CD4-positive, alpha-beta T cell treated with Interleukin-15 for 1 hour (primary cell): ENCODE measurements at regions not wholly inside any gene's neighbourhood (a gene's known extent, or its start where the extent isn't known, plus 50 kb on each side); places are given as distances from the start of the nearest gene placed in this dataset.
"Not testable (repeated sequence)": the region's sequence is repeated elsewhere in the genome, so short reads cannot be mapped to it uniquely, and the experiment has no call there.

Experiments used
- DNase-seq: peaks from one replicate; pipeline ENCODE4 v3.0.0-alpha.2; 2020

- no peak for DNase-seq
Measured at GRCh38 chr2:215740071-215740470, 273.3 kb downstream of the MREG start.

DNA sequence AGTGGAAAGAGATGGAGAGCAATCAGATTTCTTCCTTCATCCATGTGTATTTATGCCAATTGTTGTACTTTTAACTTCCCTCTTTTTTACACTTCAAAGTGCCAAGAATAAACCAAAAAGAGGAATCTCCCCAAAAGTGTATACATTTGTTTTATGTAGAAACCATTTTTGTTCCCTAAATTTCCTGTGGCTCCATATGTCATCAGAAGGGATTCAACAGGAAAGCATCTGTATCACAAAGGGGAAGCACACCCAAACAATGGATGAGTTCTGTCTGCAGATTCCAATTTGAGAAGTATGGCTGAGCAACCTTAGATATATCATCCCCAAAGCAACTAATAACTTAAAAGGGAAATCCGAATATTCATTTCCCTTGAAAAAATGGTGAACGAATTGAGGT is 275.0 kb downstream of the MREG start:
- DNase-seq = no peak

- DNase-seq = no peak
Measured at GRCh38 chr2:215737477-215737876, 275.9 kb downstream of the MREG start.

- no peak for DNase-seq
Measured at GRCh38 chr2:215736653-215737290, 276.6 kb downstream of the MREG start.

DNA sequence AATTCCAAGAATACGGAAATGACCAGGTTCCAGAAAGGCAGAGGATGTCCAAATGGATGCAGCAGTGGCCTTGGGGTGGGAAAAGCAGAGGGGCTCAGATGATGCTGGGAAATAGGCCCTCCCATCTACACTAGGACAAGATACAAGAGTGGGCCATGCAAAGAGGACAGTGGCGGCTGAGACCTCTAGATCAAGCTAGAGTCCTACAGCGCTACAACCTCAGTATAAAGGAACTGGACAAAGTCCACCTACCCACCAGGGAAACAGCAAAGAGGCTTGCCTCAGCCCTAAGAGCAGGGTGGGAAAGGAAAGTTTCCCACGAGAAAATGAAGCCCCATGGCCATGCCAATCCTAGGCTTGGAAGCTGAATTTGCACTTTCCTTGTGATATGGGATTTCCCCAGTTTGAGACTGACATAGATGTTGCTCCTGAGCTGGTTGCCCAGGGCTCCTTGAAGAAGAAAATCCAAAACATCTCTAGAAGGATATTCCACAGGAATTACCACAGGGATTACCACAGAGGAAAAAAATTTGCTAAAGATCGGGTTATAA is 282.2 kb downstream of the MREG start:
- DNase-seq = no peak

DNA sequence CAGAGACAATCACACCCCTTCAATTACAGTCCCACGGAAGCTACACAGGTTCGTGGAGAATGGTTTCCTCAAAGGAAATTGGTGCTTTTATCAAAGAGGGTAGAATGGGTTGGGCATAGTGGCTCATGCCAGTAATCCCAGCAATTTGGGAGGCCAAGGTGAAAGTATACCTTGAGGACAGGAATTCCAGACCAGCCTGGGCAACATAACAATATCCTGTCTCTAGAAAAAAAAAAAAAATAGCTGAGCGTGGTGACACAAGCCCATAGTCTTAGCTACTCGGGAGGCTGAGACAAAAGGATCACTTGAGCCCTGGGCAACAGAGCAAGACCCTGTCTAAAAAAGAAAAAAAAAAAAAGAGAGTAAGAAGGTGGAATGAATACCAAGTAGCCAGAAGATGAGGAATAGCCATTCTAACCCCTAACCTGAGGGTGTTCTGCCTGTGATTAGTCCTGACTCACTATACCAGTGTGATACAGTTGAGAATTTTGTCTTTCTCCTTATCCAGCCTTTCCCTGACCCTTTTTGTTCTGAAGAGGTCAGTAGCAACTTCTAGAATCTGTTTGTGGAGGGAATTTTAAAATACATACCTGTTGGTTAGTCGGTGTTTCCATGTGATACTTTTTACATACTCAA is 283.2 kb downstream of the MREG start:
- DNase-seq = no peak

DNA sequence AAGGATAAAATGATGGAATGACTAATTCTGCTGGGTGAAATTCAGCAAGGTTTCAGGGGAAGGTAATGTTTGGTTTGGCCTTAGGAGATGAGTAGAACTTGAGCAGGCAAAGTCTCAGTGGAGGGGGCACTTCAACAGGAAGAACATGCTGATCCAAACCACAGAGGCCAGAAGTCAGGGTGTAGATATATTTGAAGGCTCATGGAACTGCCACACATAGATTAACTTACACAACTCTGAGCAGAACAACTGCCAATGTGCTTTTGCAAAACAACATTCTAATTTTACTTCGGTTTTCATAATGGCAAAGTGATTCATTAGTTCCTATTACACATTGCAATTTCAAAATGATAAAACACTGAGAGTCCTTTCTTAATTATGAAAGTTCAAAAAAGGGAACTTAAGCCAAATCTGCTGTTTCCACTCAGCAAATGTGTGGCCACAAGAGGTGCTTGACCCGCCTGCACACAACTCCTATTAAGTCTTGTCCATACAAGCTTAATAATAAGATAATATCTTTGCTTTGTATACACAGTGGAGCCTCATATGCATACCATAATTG is 284.8 kb downstream of the MREG start:
- peak; percentile 49 for DNase-seq

DNA sequence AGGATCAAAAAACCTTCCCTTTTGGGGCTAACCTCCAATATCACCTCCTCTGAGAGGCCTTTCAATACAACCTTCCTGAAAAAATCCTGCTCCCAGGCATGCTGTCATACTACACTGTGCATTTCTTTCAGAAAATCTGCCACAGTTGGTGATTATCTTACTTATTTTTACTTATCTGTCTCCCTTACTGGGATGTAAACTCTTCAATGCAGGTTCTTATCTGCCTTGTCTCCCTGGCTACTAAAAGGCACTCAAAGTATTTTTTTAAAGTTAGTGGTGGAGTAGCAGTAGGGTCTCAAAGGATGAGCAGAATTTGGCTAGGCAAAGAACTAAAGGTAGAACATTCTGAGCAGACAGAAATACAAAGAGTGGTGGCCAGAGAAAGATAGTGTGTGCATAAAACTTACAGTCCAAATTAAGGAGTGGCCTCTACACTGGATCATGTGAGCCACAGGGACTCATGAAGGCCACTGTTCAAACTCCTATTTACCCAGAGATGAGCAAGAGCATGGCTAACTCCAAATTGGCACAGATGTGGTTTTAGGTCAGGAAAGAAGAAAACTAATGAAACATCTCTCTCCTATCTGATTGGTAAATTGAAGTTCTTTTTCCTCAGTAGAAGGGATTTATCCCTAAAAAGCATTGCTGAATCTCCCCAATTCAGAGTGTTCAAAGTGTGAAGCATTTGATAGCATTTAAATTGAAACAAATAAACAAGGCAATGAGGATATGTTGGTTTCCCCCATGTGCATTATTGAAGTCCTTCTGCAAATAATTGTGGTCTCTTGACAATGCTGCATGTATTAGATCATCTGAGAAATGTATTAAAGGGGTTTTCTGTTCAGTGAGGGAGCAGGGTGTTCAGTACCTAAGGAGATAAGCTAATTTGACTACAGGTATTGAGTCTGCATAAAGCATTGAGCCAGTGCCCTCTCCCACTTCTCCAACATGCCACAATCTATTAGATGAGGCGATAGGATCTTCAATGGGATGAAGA is 285.5 kb downstream of the MREG start:
- no peak for DNase-seq

DNA sequence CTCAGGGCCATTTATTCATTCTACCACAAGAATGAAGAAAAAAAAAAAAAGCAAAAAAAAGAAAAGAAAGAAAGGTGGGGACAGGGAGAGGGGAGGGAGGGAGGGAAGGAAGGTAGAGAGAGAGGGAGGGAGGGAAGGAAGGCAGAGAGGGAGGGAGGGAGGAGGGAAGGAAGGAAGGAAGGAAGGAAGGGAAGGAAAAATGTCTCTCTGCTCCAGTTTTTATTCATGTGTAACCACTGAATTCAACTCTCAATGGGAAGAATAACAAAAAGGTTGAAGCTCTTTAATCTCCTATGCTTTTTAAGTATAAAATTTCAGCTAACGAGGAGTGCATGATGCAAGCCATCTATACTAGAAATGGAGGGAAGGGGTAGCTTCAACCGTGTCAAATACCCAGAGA is 287.3 kb downstream of the MREG start:
- no peak for DNase-seq

DNA sequence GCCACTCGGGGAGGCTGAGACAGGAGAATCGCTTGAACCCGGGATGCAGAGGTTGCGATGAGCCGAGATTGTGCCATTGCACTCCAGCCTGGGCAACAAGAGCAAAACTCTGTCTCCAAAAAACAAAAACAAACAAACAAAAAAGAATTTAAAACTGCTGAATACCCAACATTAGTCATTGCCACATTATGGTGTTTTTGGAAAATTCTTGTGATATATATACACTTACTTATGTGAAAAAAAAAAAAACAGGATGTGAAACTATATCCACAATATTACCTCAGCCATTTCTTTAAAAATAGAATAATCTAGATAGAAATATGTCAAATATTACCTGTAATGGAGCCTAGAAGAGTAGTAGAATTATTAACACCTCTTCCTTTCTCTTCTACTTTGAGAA is 288.3 kb upstream of the FN1 start:
- no peak for DNase-seq

DNA sequence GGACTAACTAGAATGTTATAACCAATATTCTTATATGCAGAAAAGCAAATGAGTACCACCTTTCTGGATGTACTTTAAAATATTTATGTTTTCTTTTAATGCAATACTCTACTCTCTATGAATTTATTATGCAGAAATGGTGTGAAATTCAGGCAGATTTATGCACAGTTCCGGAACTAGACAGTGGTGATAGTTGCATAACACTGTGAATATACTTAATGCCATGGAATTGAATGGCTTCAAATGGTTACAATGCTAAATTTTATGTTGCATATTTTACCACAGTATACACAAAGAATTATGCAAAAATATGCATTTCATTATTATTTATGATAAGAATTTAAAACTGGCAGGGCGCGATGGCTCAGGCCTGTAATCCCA is 287.8 kb upstream of the FN1 start:
- no peak for DNase-seq

DNA sequence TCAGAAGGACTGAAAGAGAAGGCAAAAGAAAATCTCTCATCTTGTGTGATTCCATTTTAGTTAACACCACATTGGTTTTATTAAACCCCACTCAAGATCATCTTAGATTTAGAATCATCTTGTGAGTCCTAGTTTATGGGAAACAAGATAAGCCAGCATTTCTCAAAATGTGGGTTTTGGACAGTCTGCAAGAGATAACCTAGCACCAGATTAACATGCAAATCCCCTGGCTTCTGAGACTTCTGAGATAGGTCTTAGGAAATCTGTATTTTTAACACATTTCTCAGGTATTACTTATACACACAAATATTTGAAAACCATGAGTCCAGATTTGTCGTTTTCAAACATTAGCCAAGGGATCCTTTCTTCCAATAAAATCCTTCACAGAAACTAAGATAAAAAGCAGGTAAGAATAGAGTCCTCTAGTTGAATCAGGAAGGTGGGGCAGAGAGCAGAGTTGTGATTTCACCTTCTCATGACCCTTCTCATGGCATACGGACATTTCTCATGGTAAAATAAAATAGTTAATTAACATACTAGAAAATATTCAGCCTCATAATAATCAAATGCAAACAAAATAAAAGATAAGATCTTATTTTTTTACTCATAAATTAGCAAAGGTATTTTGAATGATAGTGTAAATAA is 287.2 kb upstream of the FN1 start:
- DNase-seq = no peak

DNA sequence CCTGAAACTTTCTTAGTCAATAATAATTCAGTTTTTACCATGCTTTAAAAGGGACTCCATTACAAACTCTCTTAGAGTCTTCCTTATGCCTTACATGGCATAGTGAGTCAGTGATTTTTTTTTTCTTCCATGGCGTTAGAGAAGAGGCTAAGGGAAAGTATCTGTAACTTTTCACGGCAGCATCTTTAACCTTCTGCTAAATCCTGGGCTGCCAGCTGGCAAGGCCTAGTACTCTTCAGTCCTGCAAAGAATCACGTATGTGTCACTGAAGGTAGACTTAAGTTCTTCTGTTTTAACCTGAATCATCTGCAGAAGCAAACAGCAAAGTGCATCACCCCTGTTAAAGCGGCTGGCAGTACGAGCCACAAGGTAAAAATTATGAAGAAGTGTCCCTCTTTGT is 286.3 kb upstream of the FN1 start:
- no peak for DNase-seq

DNA sequence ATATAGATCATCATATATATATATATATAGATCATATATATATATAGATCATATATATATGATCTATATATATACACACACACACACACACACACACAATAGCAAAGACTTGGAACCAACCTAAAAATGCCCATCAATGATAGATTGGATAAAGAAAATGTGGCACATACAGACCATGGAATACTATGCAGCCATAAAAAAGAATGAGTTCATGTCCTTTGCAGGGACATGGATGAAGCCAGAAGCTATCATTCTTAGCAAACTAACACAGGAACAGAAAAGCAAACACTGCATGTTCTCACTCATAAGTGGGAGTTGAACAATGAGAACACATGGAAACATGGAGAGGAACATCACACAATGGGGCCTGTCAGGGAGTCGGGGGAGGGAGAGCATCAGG is 285.6 kb upstream of the FN1 start:
- not testable (repeated sequence) for DNase-seq

GRCh38 chr2:215718890-215719289 is 283.0 kb upstream of the FN1 start:
- DNase-seq = no peak

DNA sequence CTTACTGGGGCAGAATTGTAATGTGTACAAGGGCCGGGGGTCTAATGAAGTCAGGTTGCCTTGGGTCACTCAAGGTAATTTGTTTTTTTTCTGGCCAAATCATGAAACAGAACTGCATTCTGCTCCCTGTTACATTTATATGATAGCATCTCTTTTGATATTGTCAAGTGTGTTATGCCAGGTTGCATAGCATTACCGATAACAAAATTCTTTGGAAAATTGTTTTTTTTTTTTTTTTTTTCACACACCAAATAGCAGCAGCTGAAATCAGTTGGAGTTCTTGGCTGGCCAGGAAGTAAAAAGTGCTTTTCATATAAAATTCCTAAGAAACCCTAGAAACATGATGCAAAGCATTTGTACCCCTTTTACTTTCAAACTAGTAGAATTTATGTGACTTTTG is 282.6 kb upstream of the FN1 start:
- DNase-seq = no peak

DNA sequence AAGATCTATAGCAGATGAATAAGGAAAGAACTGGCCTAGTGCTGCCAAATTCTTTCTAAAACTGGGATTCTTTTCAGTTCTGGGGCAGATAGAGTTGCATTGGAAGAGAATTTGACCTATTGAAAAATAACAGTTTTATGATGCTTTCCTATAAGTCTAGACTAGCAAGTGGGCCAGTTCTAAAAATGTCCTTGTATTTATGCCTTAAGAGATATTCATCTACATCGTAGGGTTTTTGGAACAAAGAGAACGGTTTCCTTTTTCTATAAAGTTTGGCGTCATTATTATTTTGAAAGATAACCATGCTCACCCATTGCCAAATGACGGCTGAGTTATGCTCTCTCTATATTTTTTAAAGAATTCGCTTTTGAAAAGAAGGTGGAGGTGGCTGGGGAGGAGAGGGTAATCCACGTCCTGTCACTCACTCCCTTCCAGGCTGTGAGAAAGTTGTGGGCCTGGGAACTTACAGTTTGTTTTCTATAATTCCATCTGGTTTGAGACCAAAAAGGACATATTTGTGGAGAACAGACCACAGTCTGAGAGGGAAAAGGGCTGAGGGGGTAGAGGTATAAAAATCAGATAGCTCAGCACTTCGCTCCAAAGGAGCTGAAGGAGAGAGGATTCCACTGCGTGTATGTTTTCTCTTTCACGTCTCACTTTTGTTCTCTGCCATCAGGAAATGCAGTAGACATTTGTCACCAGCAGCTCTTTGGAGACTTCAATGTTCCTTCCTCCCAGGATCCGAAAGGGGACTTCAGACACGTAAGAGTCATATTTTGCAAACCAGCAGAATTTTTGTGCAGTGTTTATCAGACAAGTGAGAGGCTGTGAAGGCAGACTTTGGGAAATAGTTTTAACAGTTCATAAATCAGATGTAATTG is 281.9 kb upstream of the FN1 start:
- DNase-seq = no peak

DNA sequence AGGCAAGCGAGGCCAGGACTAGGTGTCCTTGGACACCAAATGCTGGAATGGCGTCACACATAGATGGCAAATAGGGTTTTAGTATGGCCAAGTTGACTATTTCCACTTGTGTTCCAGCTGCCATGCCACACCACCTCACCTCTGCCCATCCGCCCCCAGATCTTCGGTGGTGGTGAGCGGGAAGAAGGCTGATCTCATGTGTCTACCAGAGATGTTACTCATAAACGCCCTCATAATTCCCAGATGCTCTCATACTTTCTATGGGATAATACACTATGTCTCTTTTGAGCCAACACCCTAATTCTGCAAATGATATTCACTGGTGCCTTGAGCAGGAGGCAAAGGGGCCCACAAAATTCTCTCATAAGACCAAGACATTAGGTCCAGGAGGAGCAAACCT is 281.1 kb upstream of the FN1 start:
- DNase-seq = no peak

GRCh38 chr2:215712871-215713790 is 277.3 kb upstream of the FN1 start:
- no peak for DNase-seq

GRCh38 chr2:215712219-215712868 is 276.5 kb upstream of the FN1 start:
- no peak for DNase-seq
